Left lung (tissue), 4 donors: ENCODE measurements at regions not wholly inside any gene's neighbourhood (a gene's known extent, or its start where the extent isn't known, plus 50 kb on each side); places are given as distances from the start of the nearest gene placed in this dataset.

ENCODE experiments used
- ATAC-seq: fragments of 200-7000 bp; cut with Tn5 transposase; one replicate; pipeline ENCODE4 v1.9.1; 2020; ENCODE audit warnings: moderate library complexity
- DNase-seq, 4 donors: peaks; one replicate each; pipeline ENCODE4 v3.0.0-alpha.2; 2013 to 2020
- H3K27ac ChIP-seq, 2 donors: fragments of 200-600 bp; sonication (generic) in 1 of 2; one replicate each; pipeline versions ENCODE4 v1.5.0 to v1.8.0; 2020 to 2021
- H3K27me3 ChIP-seq, 2 donors: fragments of 200-600 bp; sonication (generic) in 1 of 2; one replicate each; pipeline versions ENCODE4 v1.5.0 to v1.8.0; 2020 to 2021
- H3K36me3 ChIP-seq, 2 donors: fragments of 200-600 bp; sonication (generic) in 1 of 2; one replicate each; pipeline versions ENCODE4 v1.5.0 to v1.8.0; 2020 to 2021
- H3K4me1 ChIP-seq, 2 donors: fragments of 200-600 bp; one replicate each; pipeline ENCODE4 v1.8.0; 2021
- H3K4me3 ChIP-seq, 2 donors: fragments of 200-600 bp; sonication (generic) in 1 of 2; one replicate each; pipeline versions ENCODE4 v1.5.0 to v1.8.0; 2020 to 2021; ENCODE audit warnings: mild to moderate bottlenecking in 1 of 2
- H3K9me3 ChIP-seq, 2 donors: fragments of 200-600 bp; sonication (generic) in 1 of 2; one replicate each; pipeline versions ENCODE4 v1.5.0 to v1.8.0; 2020 to 2021
- CTCF ChIP-seq, 2 donors: fragments of 200-600 bp; sonication (generic) in 1 of 2; IDR thresholded peaks; one replicate each; pipeline versions ENCODE4 v1.5.0 to v1.8.0; 2021; ENCODE audit warnings: antibody characterized with exemption in 2 of 2
- intact Hi-C, 2 donors: fragments of 100-400 bp; cut with DNase I; formaldehyde crosslinking; loops; one replicate each; pipeline versions ENCODE4 v1.11.2 to v1.14.2; 2022
- donor health status: DM: no; HTN: yes; CAD: no.
- donor health status: DM: no; HTN: no; CAD: no.

- intact Hi-C loops: no loop called here
- Histone ChIP-seq H3K36me3 (peaks cover 0 to 3% of the 10 kb centered on the region in 2 donors), H3K27me3 (no peaks in the 10 kb centered on the region), H3K9me3 (no peaks in the 10 kb centered on the region), H3K4me1 (no peaks in the 10 kb centered on the region), H3K4me3 (no peak overlapping the region), H3K27ac (no peak overlapping the region)
- ATAC-seq (no peak), DNase-seq (no peak)
- TF ChIP-seq CTCF (IDR thresholded peaks at IDR 0.05): no peak
Measured at GRCh38 chr1:57782357-57782756, 358.5 kb upstream of the DAB1 start.

- intact Hi-C loops: no loop called here
- H3K4me3 ChIP-seq: no peak overlapping the region
- no peak overlapping the region for H3K27ac ChIP-seq
- DNase-seq: no peak
- no peak for ATAC-seq
- no peaks in the 10 kb centered on the region for H3K9me3 ChIP-seq
- no peaks in the 10 kb centered on the region for H3K36me3 ChIP-seq
- TF ChIP-seq CTCF (IDR thresholded peaks at IDR 0.05): no peak
- no peaks in the 10 kb centered on the region for H3K4me1 ChIP-seq
- H3K27me3 ChIP-seq: no peaks in the 10 kb centered on the region
Measured at GRCh38 chr1:57772580-57773195, 348.8 kb upstream of the DAB1 start.

- intact Hi-C loops: no loop called here
- no peak for ATAC-seq
- no peak for DNase-seq
- Histone ChIP-seq H3K4me3 (no peak overlapping the region), H3K36me3 (no peaks in the 10 kb centered on the region), H3K27ac (no peak overlapping the region), H3K27me3 (no peaks in the 10 kb centered on the region), H3K4me1 (no peaks in the 10 kb centered on the region), H3K9me3 (no peaks in the 10 kb centered on the region)
- TF ChIP-seq CTCF (IDR thresholded peaks at IDR 0.05): no peak
Measured at GRCh38 chr1:57770772-57771171, 346.9 kb upstream of the DAB1 start.

GRCh38 chr1:57770236-57770635 is 346.4 kb upstream of the DAB1 start:
- Histone ChIP-seq H3K27ac (no peak overlapping the region), H3K9me3 (no peaks in the 10 kb centered on the region), H3K4me1 (no peaks in the 10 kb centered on the region), H3K36me3 (no peaks in the 10 kb centered on the region), H3K27me3 (no peaks in the 10 kb centered on the region), H3K4me3 (no peak overlapping the region)
- intact Hi-C loops: no loop called here
- no peak for TF ChIP-seq CTCF (IDR thresholded peaks at IDR 0.05)
- no peak for DNase-seq
- no peak for ATAC-seq

- DNase-seq (no peak), ATAC-seq (no peak)
- H3K36me3 ChIP-seq: no peaks in the 10 kb centered on the region
- H3K27me3 ChIP-seq: no peaks in the 10 kb centered on the region
- H3K9me3 ChIP-seq: no peaks in the 10 kb centered on the region
- H3K4me1 ChIP-seq: no peaks in the 10 kb centered on the region
- intact Hi-C loops: no loop called here
- no peak overlapping the region for H3K4me3 ChIP-seq
- H3K27ac ChIP-seq: no peak overlapping the region
- no peak for TF ChIP-seq CTCF (IDR thresholded peaks at IDR 0.05)
Measured at GRCh38 chr1:57761628-57762027, 337.8 kb upstream of the DAB1 start.
